Renal cortex interstitium (tissue), 11 donors: ENCODE measurements at regions not wholly inside any gene's neighbourhood (a gene's known extent, or its start where the extent isn't known, plus 50 kb on each side); places are given as distances from the start of the nearest gene placed in this dataset.
"Not testable (repeated sequence)": the region's sequence is repeated elsewhere in the genome, so short reads cannot be mapped to it uniquely, and the experiment has no call there.

ENCODE experiments used
- DNase-seq, 11 donors: peaks; one replicate each; pipeline ENCODE4 v3.0.0-alpha.2; 2013; ENCODE audit warnings: low read depth in 9 of 11, low spot score in 4 of 11; ENCODE audit errors: extremely low read depth in 1 of 11

- DNase-seq: no peak
Observed at GRCh38 chr15:62357431-62357830, 192.3 kb upstream of the C2CD4B start.

- no peak for DNase-seq
Observed at GRCh38 chr15:62359416-62359815, 194.3 kb upstream of the C2CD4B start.

DNA sequence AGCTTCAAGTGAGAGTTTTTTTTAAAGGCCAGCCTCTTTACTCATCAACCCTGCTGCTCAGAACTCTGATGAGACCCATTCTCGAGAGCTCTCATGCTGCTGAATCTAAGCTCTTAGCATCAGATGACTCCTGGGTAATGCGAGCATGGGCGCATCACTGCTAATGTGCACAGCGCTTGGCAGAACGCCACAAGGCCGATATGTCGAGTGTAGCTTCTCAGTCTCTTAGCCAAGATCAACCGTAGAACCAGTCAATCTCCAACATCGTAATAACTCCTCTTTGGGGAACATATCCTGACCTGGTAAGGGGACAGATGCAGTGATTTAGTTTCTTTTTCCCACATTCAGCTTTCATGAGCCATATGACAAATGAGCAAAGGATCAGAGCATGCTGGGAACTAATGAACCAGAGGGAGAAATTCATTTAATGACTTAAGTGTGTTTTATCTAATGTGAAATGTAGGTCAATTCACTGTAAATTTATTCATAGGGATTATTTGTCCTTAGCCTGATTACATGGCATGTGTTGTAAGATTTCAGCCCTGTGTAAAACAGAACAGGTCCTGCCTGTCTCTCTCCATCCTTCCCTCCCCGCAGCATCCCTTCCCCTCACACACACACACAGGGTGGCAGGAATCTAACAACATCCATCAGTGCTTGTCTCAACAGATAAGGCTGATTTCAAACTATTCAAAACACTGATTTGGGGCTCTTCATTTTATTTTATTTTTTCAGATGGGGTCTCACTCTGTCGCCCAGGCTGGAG is 195.4 kb upstream of the C2CD4B start:
- no peak for DNase-seq

DNA sequence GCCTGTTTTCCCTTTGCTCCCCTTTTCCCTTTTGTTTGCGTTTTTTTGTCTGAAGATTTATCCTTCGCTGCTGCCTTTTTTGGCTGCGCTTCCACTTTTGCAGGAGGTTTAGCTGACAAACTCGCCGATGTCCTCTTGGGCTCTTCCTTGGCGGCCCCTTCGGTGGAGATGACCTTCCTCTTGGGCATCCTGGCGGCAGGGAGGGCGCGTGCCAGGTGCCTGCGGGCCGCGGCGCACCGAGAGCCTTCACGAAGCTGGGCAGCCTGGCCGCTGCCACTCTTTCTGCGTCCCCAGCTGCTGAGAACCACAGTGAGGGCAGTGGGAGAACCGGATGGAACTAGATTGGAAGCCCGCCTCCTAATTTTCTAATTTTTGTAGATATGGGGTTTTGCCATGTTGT is 197.1 kb upstream of the C2CD4B start:
- no peak for DNase-seq

- DNase-seq: no peak
Observed at GRCh38 chr15:62362608-62363007, 197.5 kb upstream of the C2CD4B start.

- no peak for DNase-seq
Observed at GRCh38 chr15:62363913-62364312, 198.8 kb upstream of the C2CD4B start.

DNA sequence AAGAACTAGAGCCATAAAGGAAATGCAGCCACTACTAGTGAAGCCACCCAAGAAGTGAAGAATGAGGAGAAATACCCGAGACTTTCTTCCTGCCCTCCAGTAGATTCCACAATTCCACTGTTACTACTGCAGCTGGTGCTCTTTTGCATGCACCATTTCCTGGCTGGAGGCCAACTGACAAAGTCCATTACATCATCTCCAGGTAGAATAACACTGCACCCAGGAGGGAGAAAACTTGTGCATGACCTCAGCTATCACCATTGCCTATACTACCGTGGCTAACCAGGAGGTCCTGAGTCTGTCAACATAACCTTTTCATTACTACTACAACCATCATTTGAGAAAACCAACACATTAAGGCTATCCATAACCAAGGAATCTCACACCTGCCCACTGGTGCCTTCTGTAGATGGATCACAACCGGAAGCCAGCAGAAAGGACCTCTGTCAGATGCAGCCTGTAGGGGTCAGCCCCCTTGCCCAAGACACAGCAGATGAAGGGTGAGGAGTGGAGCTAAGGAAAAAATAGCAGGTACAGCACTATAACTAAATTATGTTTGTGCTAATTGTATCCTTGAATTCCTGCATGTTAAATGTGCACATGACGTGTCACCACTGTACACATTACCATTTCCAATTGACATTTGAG is 200.8 kb upstream of the C2CD4B start:
- peak in 1 of 11 donors; percentile 22 for DNase-seq

GRCh38 chr15:62369454-62369853 is 204.4 kb upstream of the C2CD4B start:
- no peak for DNase-seq

- DNase-seq: not testable (repeated sequence)
Observed at GRCh38 chr15:62371683-62372082, 206.6 kb upstream of the C2CD4B start.

DNA sequence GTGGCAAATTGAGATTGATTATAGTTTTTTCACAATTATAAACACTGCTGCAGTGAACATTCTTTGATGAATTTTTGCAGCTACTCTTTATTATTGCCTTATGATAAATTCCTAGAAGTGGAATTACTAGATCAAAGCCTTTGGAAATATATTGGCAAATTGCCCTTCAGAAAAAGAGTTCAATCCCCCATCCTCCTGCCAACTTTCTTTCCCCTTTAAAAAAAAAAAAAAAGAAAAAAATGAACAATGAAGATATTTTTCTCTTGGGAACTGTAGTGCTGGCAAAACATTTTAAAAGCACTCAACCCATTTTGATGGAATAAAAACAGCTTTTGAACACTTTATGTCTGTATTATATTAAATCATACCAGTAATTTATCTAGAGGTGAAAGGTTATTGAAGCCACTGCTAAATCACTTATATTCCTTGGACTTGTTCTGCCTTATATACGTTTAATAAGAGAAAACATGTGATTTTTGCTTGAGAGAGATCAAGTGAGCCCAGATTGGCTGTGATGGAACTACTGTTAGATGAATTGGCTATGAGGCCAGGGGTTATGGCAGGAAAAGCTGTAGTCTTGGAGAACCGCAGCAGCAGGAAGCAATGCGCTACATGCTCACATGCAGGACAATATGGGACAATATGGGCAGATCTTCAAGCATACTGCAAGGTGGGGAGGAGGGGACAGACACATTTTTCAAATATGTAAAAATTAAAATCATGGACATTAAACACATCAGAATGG is 212.8 kb upstream of the C2CD4B start:
- DNase-seq: peak in 3 of 11 donors; percentile 29 to 61 (median 50)

- DNase-seq: no peak
Observed at GRCh38 chr15:62378772-62379498, 213.8 kb upstream of the C2CD4B start.

DNA sequence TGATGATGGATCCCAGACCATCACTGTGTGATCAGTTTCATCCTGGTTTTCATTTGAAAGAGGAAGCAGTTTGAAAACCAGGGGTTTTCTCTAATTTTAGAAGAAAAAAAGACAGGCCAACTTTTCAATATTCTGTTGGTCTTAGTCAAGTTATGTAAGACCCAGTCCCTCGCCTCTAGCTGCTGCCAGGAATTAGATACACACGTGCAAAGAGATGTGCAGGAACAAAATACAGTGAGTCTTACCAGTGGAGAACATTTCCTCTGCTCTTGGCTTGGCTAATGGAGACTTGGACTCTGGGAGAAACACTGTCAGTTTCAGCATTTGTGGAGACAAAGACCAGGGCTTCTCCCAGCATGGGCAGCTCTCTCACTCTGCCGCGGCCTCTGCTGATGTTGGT is 214.9 kb upstream of the C2CD4B start:
- no peak for DNase-seq

DNA sequence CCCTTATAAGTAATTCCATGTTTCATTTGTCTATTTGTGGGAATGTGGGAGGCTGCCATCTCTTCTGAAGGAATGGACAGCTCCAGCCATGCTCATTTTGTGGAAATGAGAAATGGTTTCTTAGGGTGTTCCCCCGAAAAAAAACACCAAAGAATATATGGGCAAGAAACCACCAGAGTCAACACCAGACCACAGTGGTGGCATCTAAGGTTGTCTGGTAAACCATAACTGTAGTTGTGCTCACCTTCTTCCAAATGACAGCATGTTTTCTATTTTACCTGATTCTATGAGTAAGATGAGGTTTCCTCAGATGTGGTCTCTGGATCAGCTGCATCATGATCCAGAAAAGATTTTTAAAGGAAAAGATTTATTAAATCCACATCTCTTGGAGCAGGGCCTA is 217.0 kb upstream of the C2CD4B start:
- DNase-seq: no peak

- peak in 10 of 11 donors; percentile 60 to 81 (median 70) for DNase-seq
Observed at GRCh38 chr15:62389885-62390790, 225.1 kb upstream of the C2CD4B start, which contains the start of gene TLN2. Gene TLN2, plus strand, starts transcription at chr15:62390550.

GRCh38 chr15:62390791-62391640 is 225.9 kb upstream of the C2CD4B start:
- DNase-seq: peak in 5 of 11 donors; percentile 29 to 51 (median 36)

DNA sequence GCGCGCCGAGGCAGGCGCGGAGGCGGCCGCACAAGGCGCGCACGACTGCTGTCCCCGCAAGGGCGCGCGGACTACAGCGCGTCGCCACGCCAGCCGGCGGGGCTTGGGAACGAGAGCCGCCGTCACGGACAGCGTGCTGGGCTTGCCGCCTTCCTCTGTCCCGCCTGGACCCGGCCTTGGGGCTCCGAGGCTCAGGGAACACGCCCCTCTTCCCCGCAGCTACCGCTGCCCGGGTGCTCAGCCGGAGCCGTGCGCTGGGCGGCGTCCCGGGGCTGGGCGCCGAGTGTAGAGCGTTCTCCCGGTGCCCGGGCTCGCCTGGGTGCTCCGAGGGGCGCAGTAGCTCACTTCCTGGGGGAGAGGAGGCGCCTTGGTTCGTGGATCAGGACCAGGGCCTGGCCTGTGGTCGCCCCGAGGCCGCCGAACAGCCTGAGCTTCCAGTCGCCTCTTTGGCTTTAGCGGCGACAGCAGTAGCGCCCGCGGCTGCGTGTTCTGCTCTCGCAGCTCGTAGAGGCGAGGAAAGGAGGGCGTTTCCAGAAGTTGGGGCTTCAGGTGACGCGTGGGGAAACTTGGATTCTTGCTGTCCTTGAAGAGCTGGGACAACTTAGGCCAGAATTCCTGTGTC is 226.7 kb upstream of the C2CD4B start:
- peak in 6 of 11 donors; percentile 39 to 47 (median 40) for DNase-seq

DNA sequence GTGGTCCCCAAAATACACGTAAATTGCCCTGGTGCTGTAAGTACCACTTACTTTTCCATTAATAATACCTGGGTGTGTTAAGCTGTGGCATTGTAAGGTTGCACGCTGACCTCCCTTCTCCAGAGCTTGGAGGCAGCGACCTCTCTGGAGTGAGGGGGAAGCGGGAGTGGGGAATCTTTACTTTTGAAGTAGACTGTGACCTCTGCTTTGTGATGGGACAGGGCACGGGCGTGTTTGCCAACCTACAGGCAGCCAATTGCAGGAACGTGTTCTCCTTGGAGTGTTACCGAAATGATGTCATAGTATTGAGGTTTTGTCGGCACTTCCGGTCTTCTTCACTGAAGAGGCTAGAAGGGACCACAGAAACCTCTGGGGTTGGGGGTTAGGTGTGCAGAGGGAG is 227.3 kb upstream of the C2CD4B start:
- DNase-seq: peak in 1 of 11 donors; percentile 9
